ENCODE measurements at regions not wholly inside any gene's neighbourhood (a gene's known extent, or its start where the extent isn't known, plus 50 kb on each side); places are given as distances from the start of the nearest gene placed in this dataset.

GRCh38 chr15:31563001-31563400 lies 236.4 kb downstream of the KLF13 start:
- Histone ChIP-seq H3K9me3 (ENCODE audit: control insufficient read depth, low read length) (no peaks in the 10 kb centered on the region), H3K4me1 (ENCODE audit: control insufficient read depth, insufficient read depth, low read length) (peaks cover 3% of the 10 kb centered on the region), H3K27me3 (ENCODE audit: control insufficient read depth, insufficient read depth, low read length, poor library complexity, severe bottlenecking) (no peaks in the 10 kb centered on the region), H3K36me3 (ENCODE audit: control insufficient read depth, insufficient read depth, low read length) (no peaks in the 10 kb centered on the region), H3K27ac (ENCODE audit: insufficient read depth, low read depth, low read length, poor library complexity, severe bottlenecking) (no peak overlapping the region), H3K4me3 (ENCODE audit: insufficient read depth, low read depth, low read length) (no peak overlapping the region)
- 90 to 91% methylated on average over 5 of the region's 5 CpGs for WGBS, 2 experiments

GRCh38 chr15:31563421-31563820 lies 236.8 kb downstream of the KLF13 start:
- WGBS, 2 experiments, result 94 to 96% methylated on average over 3 of the region's 3 CpGs
- Histone ChIP-seq H3K4me3 (ENCODE audit: insufficient read depth, low read depth, low read length) (no peak overlapping the region), H3K27ac (ENCODE audit: insufficient read depth, low read depth, low read length, poor library complexity, severe bottlenecking) (no peak overlapping the region)

GRCh38 chr15:31567861-31568260 lies 241.2 kb downstream of the KLF13 start:
- Histone ChIP-seq H3K36me3 (ENCODE audit: control insufficient read depth, insufficient read depth, low read length) (no peaks in the 10 kb centered on the region), H3K4me1 (ENCODE audit: control insufficient read depth, insufficient read depth, low read length) (no peaks in the 10 kb centered on the region), H3K27ac (ENCODE audit: insufficient read depth, low read depth, low read length, poor library complexity, severe bottlenecking) (no peak overlapping the region), H3K4me3 (ENCODE audit: insufficient read depth, low read depth, low read length) (no peak overlapping the region), H3K9me3 (ENCODE audit: control insufficient read depth, low read length) (no peaks in the 10 kb centered on the region), H3K27me3 (ENCODE audit: control insufficient read depth, insufficient read depth, low read length, poor library complexity, severe bottlenecking) (no peaks in the 10 kb centered on the region)
- WGBS, 2 experiments, result 86 to 91% methylated on average over 2 of the region's 2 CpGs

More at GRCh38 chr15:31563421-31563820, 236.8 kb downstream of the KLF13 start:
- H3K9me3 ChIP-seq (ENCODE audit: control insufficient read depth, low read length), result no peaks in the 10 kb centered on the region
- H3K36me3 ChIP-seq (ENCODE audit: control insufficient read depth, insufficient read depth, low read length), result no peaks in the 10 kb centered on the region
- H3K4me1 ChIP-seq (ENCODE audit: control insufficient read depth, insufficient read depth, low read length), result peaks cover 3% of the 10 kb centered on the region
- no peaks in the 10 kb centered on the region for H3K27me3 ChIP-seq (ENCODE audit: control insufficient read depth, insufficient read depth, low read length, poor library complexity, severe bottlenecking)

DNA sequence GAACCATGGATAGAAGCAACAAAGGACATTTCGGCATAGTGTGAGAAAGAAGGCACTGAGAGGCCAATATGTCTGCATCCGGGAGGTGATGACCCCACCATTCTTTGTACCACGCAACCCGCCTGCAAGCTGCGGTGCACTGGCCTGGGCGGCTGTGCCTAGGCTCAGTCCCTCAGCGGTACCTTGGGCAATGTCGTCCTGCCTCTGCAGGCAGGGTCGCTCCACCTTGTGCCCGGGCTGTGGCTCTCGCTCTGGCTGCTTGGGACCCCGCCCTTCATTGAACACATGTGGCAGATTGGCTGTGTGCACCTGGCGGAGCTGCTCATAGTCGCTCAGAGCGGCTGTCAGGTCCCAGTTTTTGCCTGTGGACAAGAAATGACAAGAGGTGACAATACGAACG lies 243.2 kb downstream of the KLF13 start:
- Histone ChIP-seq H3K27ac (ENCODE audit: insufficient read depth, low read depth, low read length, poor library complexity, severe bottlenecking) (no peak overlapping the region), H3K36me3 (ENCODE audit: control insufficient read depth, insufficient read depth, low read length) (no peaks in the 10 kb centered on the region), H3K27me3 (ENCODE audit: control insufficient read depth, insufficient read depth, low read length, poor library complexity, severe bottlenecking) (no peaks in the 10 kb centered on the region), H3K4me1 (ENCODE audit: control insufficient read depth, insufficient read depth, low read length) (peaks cover under 1% of the 10 kb centered on the region), H3K9me3 (ENCODE audit: control insufficient read depth, low read length) (no peaks in the 10 kb centered on the region), H3K4me3 (ENCODE audit: insufficient read depth, low read depth, low read length) (no peak overlapping the region)
- WGBS, 2 experiments, result 91 to 93% methylated on average over 17 of the region's 17 CpGs

GRCh38 chr15:31570591-31570990 lies 244.0 kb downstream of the KLF13 start:
- Histone ChIP-seq H3K9me3 (ENCODE audit: control insufficient read depth, low read length) (no peaks in the 10 kb centered on the region), H3K27me3 (ENCODE audit: control insufficient read depth, insufficient read depth, low read length, poor library complexity, severe bottlenecking) (no peaks in the 10 kb centered on the region), H3K27ac (ENCODE audit: insufficient read depth, low read depth, low read length, poor library complexity, severe bottlenecking) (no peak overlapping the region), H3K4me3 (ENCODE audit: insufficient read depth, low read depth, low read length) (no peak overlapping the region), H3K36me3 (ENCODE audit: control insufficient read depth, insufficient read depth, low read length) (no peaks in the 10 kb centered on the region), H3K4me1 (ENCODE audit: control insufficient read depth, insufficient read depth, low read length) (peaks cover 6% of the 10 kb centered on the region)
- WGBS, 2 experiments, result 93 to 97% methylated on average over 10 to 11 of the region's 11 CpGs

- Histone ChIP-seq H3K27me3 (ENCODE audit: control insufficient read depth, insufficient read depth, low read length, poor library complexity, severe bottlenecking) (no peaks in the 10 kb centered on the region), H3K36me3 (ENCODE audit: control insufficient read depth, insufficient read depth, low read length) (no peaks in the 10 kb centered on the region), H3K9me3 (ENCODE audit: control insufficient read depth, low read length) (no peaks in the 10 kb centered on the region), H3K27ac (ENCODE audit: insufficient read depth, low read depth, low read length, poor library complexity, severe bottlenecking) (no peak overlapping the region), H3K4me1 (ENCODE audit: control insufficient read depth, insufficient read depth, low read length) (peaks cover 6% of the 10 kb centered on the region), H3K4me3 (ENCODE audit: insufficient read depth, low read depth, low read length) (no peak overlapping the region)
- 83 to 93% methylated on average over 3 of the region's 3 CpGs for WGBS, 2 experiments
Measured at GRCh38 chr15:31571676-31572075, 245.0 kb downstream of the KLF13 start.

DNA sequence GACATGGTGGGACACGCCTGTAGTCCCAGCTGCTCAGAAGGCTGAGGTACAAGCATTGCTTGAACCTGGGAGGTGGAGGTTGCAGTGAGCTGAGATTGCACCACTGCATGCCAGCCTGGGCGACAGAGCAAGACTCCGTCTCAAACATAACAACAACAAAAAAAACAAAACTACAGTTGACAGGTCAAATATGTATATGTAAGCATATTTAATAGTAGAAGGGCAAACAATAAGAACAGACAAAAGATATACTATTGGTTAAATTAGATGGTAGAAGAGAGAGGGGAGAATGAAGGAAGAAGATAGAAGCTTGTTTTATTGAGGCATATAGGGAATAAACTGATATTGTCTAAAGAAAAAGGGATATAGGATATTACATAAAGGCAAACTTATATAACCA lies 247.1 kb downstream of the KLF13 start:
- WGBS, 2 experiments, result 89 to 93% methylated on average over 1 to 2 of the region's 3 CpGs
- peaks cover 6% of the 10 kb centered on the region for H3K4me1 ChIP-seq (ENCODE audit: control insufficient read depth, insufficient read depth, low read length)
- no peaks in the 10 kb centered on the region for H3K9me3 ChIP-seq (ENCODE audit: control insufficient read depth, low read length)
- H3K36me3 ChIP-seq (ENCODE audit: control insufficient read depth, insufficient read depth, low read length), result no peaks in the 10 kb centered on the region
- no peak overlapping the region for H3K4me3 ChIP-seq (ENCODE audit: insufficient read depth, low read depth, low read length)
- no peak overlapping the region for H3K27ac ChIP-seq (ENCODE audit: insufficient read depth, low read depth, low read length, poor library complexity, severe bottlenecking)
- H3K27me3 ChIP-seq (ENCODE audit: control insufficient read depth, insufficient read depth, low read length, poor library complexity, severe bottlenecking), result no peaks in the 10 kb centered on the region

GRCh38 chr15:31574766-31575165 lies 248.1 kb downstream of the KLF13 start:
- no peak overlapping the region for H3K27ac ChIP-seq (ENCODE audit: insufficient read depth, low read depth, low read length, poor library complexity, severe bottlenecking)
- H3K9me3 ChIP-seq (ENCODE audit: control insufficient read depth, low read length), result no peaks in the 10 kb centered on the region
- no peaks in the 10 kb centered on the region for H3K36me3 ChIP-seq (ENCODE audit: control insufficient read depth, insufficient read depth, low read length)
- H3K4me3 ChIP-seq (ENCODE audit: insufficient read depth, low read depth, low read length), result no peak overlapping the region
- no peaks in the 10 kb centered on the region for H3K27me3 ChIP-seq (ENCODE audit: control insufficient read depth, insufficient read depth, low read length, poor library complexity, severe bottlenecking)
- peaks cover 6% of the 10 kb centered on the region for H3K4me1 ChIP-seq (ENCODE audit: control insufficient read depth, insufficient read depth, low read length)
- WGBS, 2 experiments, result 18 to 55% methylated on average over 1 of the region's 1 CpG

DNA sequence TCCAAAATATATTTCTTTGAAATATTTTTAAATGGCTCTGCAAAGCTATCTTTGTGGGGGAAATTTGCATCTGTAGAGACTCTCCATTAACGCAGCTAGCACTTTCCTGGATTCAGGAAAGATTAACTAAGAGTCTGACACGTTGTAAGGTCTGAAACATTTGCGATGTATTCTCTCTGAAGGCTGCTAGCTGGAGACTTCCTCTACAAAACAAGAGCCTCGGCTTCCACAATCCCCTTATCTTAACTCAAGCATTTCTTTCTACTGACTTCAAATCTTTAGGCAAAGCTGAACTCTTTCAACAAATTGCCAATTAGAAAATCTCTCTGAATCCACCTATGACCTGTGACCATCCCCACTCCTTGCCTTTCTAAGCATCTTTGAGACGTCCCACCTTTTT lies 250.5 kb downstream of the KLF13 start:
- Histone ChIP-seq H3K27ac (ENCODE audit: insufficient read depth, low read depth, low read length, poor library complexity, severe bottlenecking) (no peak overlapping the region), H3K4me3 (ENCODE audit: insufficient read depth, low read depth, low read length) (no peak overlapping the region), H3K27me3 (ENCODE audit: control insufficient read depth, insufficient read depth, low read length, poor library complexity, severe bottlenecking) (no peaks in the 10 kb centered on the region), H3K9me3 (ENCODE audit: control insufficient read depth, low read length) (no peaks in the 10 kb centered on the region), H3K4me1 (ENCODE audit: control insufficient read depth, insufficient read depth, low read length) (peaks cover 6% of the 10 kb centered on the region), H3K36me3 (ENCODE audit: control insufficient read depth, insufficient read depth, low read length) (no peaks in the 10 kb centered on the region)
- WGBS, 2 experiments, result 65 to 67% methylated on average over 5 of the region's 5 CpGs

GRCh38 chr15:31579282-31579681 lies 252.6 kb downstream of the KLF13 start:
- WGBS, 2 experiments, result 92 to 97% methylated on average over 3 of the region's 4 CpGs
- Histone ChIP-seq H3K27ac (ENCODE audit: insufficient read depth, low read depth, low read length, poor library complexity, severe bottlenecking) (no peak overlapping the region), H3K4me1 (ENCODE audit: control insufficient read depth, insufficient read depth, low read length) (peaks cover 6% of the 10 kb centered on the region), H3K36me3 (ENCODE audit: control insufficient read depth, insufficient read depth, low read length) (no peaks in the 10 kb centered on the region), H3K4me3 (ENCODE audit: insufficient read depth, low read depth, low read length) (no peak overlapping the region), H3K27me3 (ENCODE audit: control insufficient read depth, insufficient read depth, low read length, poor library complexity, severe bottlenecking) (no peaks in the 10 kb centered on the region), H3K9me3 (ENCODE audit: control insufficient read depth, low read length) (no peaks in the 10 kb centered on the region)

GRCh38 chr15:31579976-31580375 lies 253.3 kb downstream of the KLF13 start:
- no peak overlapping the region for H3K27ac ChIP-seq (ENCODE audit: insufficient read depth, low read depth, low read length, poor library complexity, severe bottlenecking)
- H3K9me3 ChIP-seq (ENCODE audit: control insufficient read depth, low read length), result no peaks in the 10 kb centered on the region
- no peaks in the 10 kb centered on the region for H3K36me3 ChIP-seq (ENCODE audit: control insufficient read depth, insufficient read depth, low read length)
- H3K4me1 ChIP-seq (ENCODE audit: control insufficient read depth, insufficient read depth, low read length), result peaks cover 4% of the 10 kb centered on the region
- no peak overlapping the region for H3K4me3 ChIP-seq (ENCODE audit: insufficient read depth, low read depth, low read length)
- H3K27me3 ChIP-seq (ENCODE audit: control insufficient read depth, insufficient read depth, low read length, poor library complexity, severe bottlenecking), result no peaks in the 10 kb centered on the region
- 90 to 94% methylated on average over 2 of the region's 2 CpGs for WGBS, 2 experiments
